ENCODE measurements at regions not wholly inside any gene's neighbourhood (a gene's known extent, or its start where the extent isn't known, plus 50 kb on each side); places are given as distances from the start of the nearest gene placed in this dataset.

GRCh38 chr2:129728035-129728972, 251.2 kb upstream of the RAB6C start:
- intact Hi-C loops (cut with DNase I), result no loop called here
- Histone ChIP-seq H3K36me3 (no peaks in the 10 kb centered on the region), H3K27ac (no peak overlapping the region), H3K9me3 (no peaks in the 10 kb centered on the region), H3K4me1 (ENCODE audit: insufficient read depth) (no peaks in the 10 kb centered on the region), H3K27me3 (no peaks in the 10 kb centered on the region), H3K4me3 (no peak overlapping the region)
- no peak for DNase-seq
- TF ChIP-seq CTCF (IDR thresholded peaks at IDR 0.05) (no peak), EP300 (IDR thresholded peaks at IDR 0.05) (no peak), POLR2A (IDR thresholded peaks at IDR 0.05) (no peak)
- WGBS, 3 donors, result 79 to 85% (median 80%) methylated on average over 14 of the region's 14 CpGs

GRCh38 chr2:129729011-129729410, 250.5 kb upstream of the RAB6C start:
- H3K4me3 ChIP-seq, result no peak overlapping the region
- H3K9me3 ChIP-seq, result no peaks in the 10 kb centered on the region
- no peaks in the 10 kb centered on the region for H3K4me1 ChIP-seq (ENCODE audit: insufficient read depth)
- no peak for DNase-seq
- TF ChIP-seq EP300 (IDR thresholded peaks at IDR 0.05), result no peak
- TF ChIP-seq POLR2A (IDR thresholded peaks at IDR 0.05), result no peak
- no peak for TF ChIP-seq CTCF (IDR thresholded peaks at IDR 0.05)
- no peak overlapping the region for H3K27ac ChIP-seq
- no peaks in the 10 kb centered on the region for H3K36me3 ChIP-seq
- 84 to 89% (median 84%) methylated on average over 9 of the region's 9 CpGs for WGBS, 3 donors
- intact Hi-C loops (cut with DNase I), result no loop called here
- no peaks in the 10 kb centered on the region for H3K27me3 ChIP-seq

- H3K27me3 ChIP-seq, result no peaks in the 10 kb centered on the region
- no peak overlapping the region for H3K4me3 ChIP-seq
- DNase-seq, result no peak
- no peaks in the 10 kb centered on the region for H3K9me3 ChIP-seq
- 86 to 93% (median 88%) methylated on average over 4 of the region's 4 CpGs for WGBS, 3 donors
- no peak overlapping the region for H3K27ac ChIP-seq
- intact Hi-C loops (cut with DNase I), result no loop called here
- H3K36me3 ChIP-seq, result no peaks in the 10 kb centered on the region
- no peak for TF ChIP-seq EP300 (IDR thresholded peaks at IDR 0.05)
- no peak for TF ChIP-seq CTCF (IDR thresholded peaks at IDR 0.05)
- no peak for TF ChIP-seq POLR2A (IDR thresholded peaks at IDR 0.05)
- H3K4me1 ChIP-seq (ENCODE audit: insufficient read depth), result no peaks in the 10 kb centered on the region
Measured at GRCh38 chr2:129729646-129730045, 249.8 kb upstream of the RAB6C start.

- TF ChIP-seq CTCF (IDR thresholded peaks at IDR 0.05), result no peak
- WGBS, 3 donors, result 92 to 96% (median 95%) methylated on average over 4 of the region's 4 CpGs
Measured at GRCh38 chr2:129730979-129731378, 248.5 kb upstream of the RAB6C start.

More at GRCh38 chr2:129730979-129731378, 248.5 kb upstream of the RAB6C start:
- Histone ChIP-seq H3K4me3 (no peak overlapping the region), H3K9me3 (no peaks in the 10 kb centered on the region), H3K4me1 (ENCODE audit: insufficient read depth) (no peaks in the 10 kb centered on the region), H3K27me3 (no peaks in the 10 kb centered on the region), H3K27ac (no peak overlapping the region), H3K36me3 (no peaks in the 10 kb centered on the region)
- DNase-seq, result no peak
- intact Hi-C loops (cut with DNase I), result no loop called here

All from ovary (tissue), 7 donors.